ENCODE measurements at regions not wholly inside any gene's neighbourhood (a gene's known extent, or its start where the extent isn't known, plus 50 kb on each side); places are given as distances from the start of the nearest gene placed in this dataset.

- Histone ChIP-seq H3K4me3 (ENCODE audit: low read length in 2 of 2) (no peak overlapping the region), H2BK5ac (ENCODE audit: low read length) (no peak overlapping the region), H2AFZ (ENCODE audit: low read length) (no peak overlapping the region), H3K4ac (ENCODE audit: low read length) (no peak overlapping the region), H3K4me1 (ENCODE audit: control insufficient read depth in 2 of 2, insufficient read depth in 1 of 2, low read depth in 1 of 2, low read length in 2 of 2) (peaks cover 0 to 5% of the 10 kb centered on the region in 2 donors), H3K23ac (ENCODE audit: low read depth, low read length, poor library complexity) (no peak overlapping the region), H3K9me3 (replicated peaks in 1 of 2; ENCODE audit: control insufficient read depth in 2 of 2, insufficient read depth in 1 of 2, low read depth in 1 of 2, low read length in 2 of 2) (no peaks in the 10 kb centered on the region), H3K9ac (ENCODE audit: low read depth, low read length, poor library complexity) (no peak overlapping the region), H3K27me3 (ENCODE audit: control insufficient read depth in 3 of 3, insufficient read depth in 3 of 3, low read depth in 1 of 3, low read length in 3 of 3) (no peaks in the 10 kb centered on the region), H3K79me1 (ENCODE audit: low read depth, low read length) (no peaks in the 10 kb centered on the region), H3K36me3 (replicated peaks in 1 of 2; ENCODE audit: control insufficient read depth in 2 of 2, insufficient read depth in 2 of 2, low read length in 2 of 2) (no peaks in the 10 kb centered on the region), H2AK5ac (ENCODE audit: low read depth, low read length) (no peak overlapping the region), H4K8ac (ENCODE audit: low read depth, low read length) (no peak overlapping the region), H4K91ac (ENCODE audit: low read depth, low read length, poor library complexity) (no peak overlapping the region), H3K27ac (replicated peaks; ENCODE audit: low read length) (no peak overlapping the region), H2BK15ac (ENCODE audit: low read length) (no peak overlapping the region), H2BK120ac (ENCODE audit: low read depth, low read length) (no peak overlapping the region), H2BK12ac (ENCODE audit: low read length) (no peak overlapping the region), H3K14ac (ENCODE audit: low read length) (no peak overlapping the region), H3K18ac (ENCODE audit: low read length) (no peak overlapping the region), H3K4me2 (ENCODE audit: insufficient read depth, low read length, poor library complexity, severe bottlenecking) (no peak overlapping the region)
- no peak for DNase-seq (ENCODE audit: low spot score)
- no CpG with 5 or more reads among the region's 5 CpGs for WGBS, 2 donors (ENCODE audit: extremely low coverage in 2 of 2, insufficient read length in 2 of 2, insufficient replicate concordance in 1 of 2)
Observed at GRCh38 chr11:112563808-112564207, 303.1 kb upstream of the PLET1 start.

GRCh38 chr11:112564228-112564955 is 303.7 kb upstream of the PLET1 start:
- no CpG with 5 or more reads among the region's 3 CpGs for WGBS, 2 donors (ENCODE audit: extremely low coverage in 2 of 2, insufficient read length in 2 of 2, insufficient replicate concordance in 1 of 2)
- H3K14ac ChIP-seq (ENCODE audit: low read length), result no peak overlapping the region

GRCh38 chr11:112565551-112565950 is 304.9 kb upstream of the PLET1 start:
- no peak overlapping the region for H3K4ac ChIP-seq (ENCODE audit: low read length)
- DNase-seq (ENCODE audit: low spot score), result no peak
- no peak overlapping the region for H2BK5ac ChIP-seq (ENCODE audit: low read length)
- H3K23ac ChIP-seq (ENCODE audit: low read depth, low read length, poor library complexity), result no peak overlapping the region
- no peaks in the 10 kb centered on the region for H3K9me3 ChIP-seq (replicated peaks in 1 of 2; ENCODE audit: control insufficient read depth in 2 of 2, insufficient read depth in 1 of 2, low read depth in 1 of 2, low read length in 2 of 2)
- H2BK12ac ChIP-seq (ENCODE audit: low read length), result no peak overlapping the region
- no peak overlapping the region for H2BK15ac ChIP-seq (ENCODE audit: low read length)
- H3K27ac ChIP-seq (replicated peaks; ENCODE audit: low read length), result no peak overlapping the region
- no peak overlapping the region for H3K9ac ChIP-seq (ENCODE audit: low read depth, low read length, poor library complexity)
- H3K4me2 ChIP-seq (ENCODE audit: insufficient read depth, low read length, poor library complexity, severe bottlenecking), result no peak overlapping the region
- no peak overlapping the region for H3K14ac ChIP-seq (ENCODE audit: low read length)
- H2AK5ac ChIP-seq (ENCODE audit: low read depth, low read length), result no peak overlapping the region
- H4K8ac ChIP-seq (ENCODE audit: low read depth, low read length), result no peak overlapping the region
- H3K79me1 ChIP-seq (ENCODE audit: low read depth, low read length), result no peaks in the 10 kb centered on the region
- no peak overlapping the region for H3K4me3 ChIP-seq (ENCODE audit: low read length in 2 of 2)
- no peaks in the 10 kb centered on the region for H3K27me3 ChIP-seq (ENCODE audit: control insufficient read depth in 3 of 3, insufficient read depth in 3 of 3, low read depth in 1 of 3, low read length in 3 of 3)
- H3K36me3 ChIP-seq (replicated peaks in 1 of 2; ENCODE audit: control insufficient read depth in 2 of 2, insufficient read depth in 2 of 2, low read length in 2 of 2), result no peaks in the 10 kb centered on the region
- H4K91ac ChIP-seq (ENCODE audit: low read depth, low read length, poor library complexity), result no peak overlapping the region
- no peak overlapping the region for H2AFZ ChIP-seq (ENCODE audit: low read length)
- peaks cover 0 to 5% of the 10 kb centered on the region in 2 donors for H3K4me1 ChIP-seq (ENCODE audit: control insufficient read depth in 2 of 2, insufficient read depth in 1 of 2, low read depth in 1 of 2, low read length in 2 of 2)
- no peak overlapping the region for H3K18ac ChIP-seq (ENCODE audit: low read length)
- no CpG with 5 or more reads among the region's 5 CpGs for WGBS, 2 donors (ENCODE audit: extremely low coverage in 2 of 2, insufficient read length in 2 of 2, insufficient replicate concordance in 1 of 2)
- H2BK120ac ChIP-seq (ENCODE audit: low read depth, low read length), result no peak overlapping the region

More at GRCh38 chr11:112564228-112564955, 303.7 kb upstream of the PLET1 start:
- Histone ChIP-seq H2BK120ac (ENCODE audit: low read depth, low read length) (no peak overlapping the region), H3K4me3 (ENCODE audit: low read length in 2 of 2) (no peak overlapping the region), H2BK12ac (ENCODE audit: low read length) (no peak overlapping the region), H3K27ac (replicated peaks; ENCODE audit: low read length) (no peak overlapping the region), H2BK15ac (ENCODE audit: low read length) (no peak overlapping the region), H3K23ac (ENCODE audit: low read depth, low read length, poor library complexity) (no peak overlapping the region), H3K4me2 (ENCODE audit: insufficient read depth, low read length, poor library complexity, severe bottlenecking) (no peak overlapping the region), H3K18ac (ENCODE audit: low read length) (peak overlapping the region; percentile 25), H4K91ac (ENCODE audit: low read depth, low read length, poor library complexity) (no peak overlapping the region), H3K4ac (ENCODE audit: low read length) (no peak overlapping the region), H3K9me3 (replicated peaks in 1 of 2; ENCODE audit: control insufficient read depth in 2 of 2, insufficient read depth in 1 of 2, low read depth in 1 of 2, low read length in 2 of 2) (no peaks in the 10 kb centered on the region), H3K36me3 (replicated peaks in 1 of 2; ENCODE audit: control insufficient read depth in 2 of 2, insufficient read depth in 2 of 2, low read length in 2 of 2) (no peaks in the 10 kb centered on the region), H3K79me1 (ENCODE audit: low read depth, low read length) (no peaks in the 10 kb centered on the region), H2BK5ac (ENCODE audit: low read length) (no peak overlapping the region), H2AK5ac (ENCODE audit: low read depth, low read length) (no peak overlapping the region), H2AFZ (ENCODE audit: low read length) (no peak overlapping the region), H4K8ac (ENCODE audit: low read depth, low read length) (no peak overlapping the region), H3K27me3 (ENCODE audit: control insufficient read depth in 3 of 3, insufficient read depth in 3 of 3, low read depth in 1 of 3, low read length in 3 of 3) (no peaks in the 10 kb centered on the region), H3K9ac (ENCODE audit: low read depth, low read length, poor library complexity) (no peak overlapping the region), H3K4me1 (ENCODE audit: control insufficient read depth in 2 of 2, insufficient read depth in 1 of 2, low read depth in 1 of 2, low read length in 2 of 2) (peaks cover 0 to 5% of the 10 kb centered on the region in 2 donors)
- no peak for DNase-seq (ENCODE audit: low spot score)

GRCh38 chr11:112566124-112566523 is 305.5 kb upstream of the PLET1 start:
- Histone ChIP-seq H3K79me1 (ENCODE audit: low read depth, low read length) (no peaks in the 10 kb centered on the region), H4K8ac (ENCODE audit: low read depth, low read length) (no peak overlapping the region), H2BK5ac (ENCODE audit: low read length) (no peak overlapping the region), H3K9ac (ENCODE audit: low read depth, low read length, poor library complexity) (no peak overlapping the region), H3K27me3 (ENCODE audit: control insufficient read depth in 3 of 3, insufficient read depth in 3 of 3, low read depth in 1 of 3, low read length in 3 of 3) (no peaks in the 10 kb centered on the region), H3K9me3 (replicated peaks in 1 of 2; ENCODE audit: control insufficient read depth in 2 of 2, insufficient read depth in 1 of 2, low read depth in 1 of 2, low read length in 2 of 2) (no peaks in the 10 kb centered on the region), H3K36me3 (replicated peaks in 1 of 2; ENCODE audit: control insufficient read depth in 2 of 2, insufficient read depth in 2 of 2, low read length in 2 of 2) (no peaks in the 10 kb centered on the region), H3K4me3 (ENCODE audit: low read length in 2 of 2) (no peak overlapping the region), H3K4me1 (ENCODE audit: control insufficient read depth in 2 of 2, insufficient read depth in 1 of 2, low read depth in 1 of 2, low read length in 2 of 2) (peaks cover 0 to 6% of the 10 kb centered on the region in 2 donors), H3K18ac (ENCODE audit: low read length) (no peak overlapping the region), H2BK12ac (ENCODE audit: low read length) (no peak overlapping the region), H3K4me2 (ENCODE audit: insufficient read depth, low read length, poor library complexity, severe bottlenecking) (no peak overlapping the region), H3K23ac (ENCODE audit: low read depth, low read length, poor library complexity) (no peak overlapping the region), H3K27ac (replicated peaks; ENCODE audit: low read length) (no peak overlapping the region), H2BK15ac (ENCODE audit: low read length) (no peak overlapping the region), H4K91ac (ENCODE audit: low read depth, low read length, poor library complexity) (no peak overlapping the region), H3K14ac (ENCODE audit: low read length) (no peak overlapping the region), H2AK5ac (ENCODE audit: low read depth, low read length) (no peak overlapping the region), H2BK120ac (ENCODE audit: low read depth, low read length) (no peak overlapping the region), H2AFZ (ENCODE audit: low read length) (no peak overlapping the region), H3K4ac (ENCODE audit: low read length) (no peak overlapping the region)
- no CpG with 5 or more reads among the region's 2 CpGs for WGBS, 2 donors (ENCODE audit: extremely low coverage in 2 of 2, insufficient read length in 2 of 2, insufficient replicate concordance in 1 of 2)
- DNase-seq (ENCODE audit: low spot score), result no peak

All from neuronal stem cell (in vitro differentiated cells).